ENCODE measurements at regions not wholly inside any gene's neighbourhood (a gene's known extent, or its start where the extent isn't known, plus 50 kb on each side); places are given as distances from the start of the nearest gene placed in this dataset.
"Not testable (repeated sequence)": the region's sequence is repeated elsewhere in the genome, so short reads cannot be mapped to it uniquely, and the experiment has no call there.

GRCh38 chr4:154164931-154165839 lies 326.4 kb downstream of the DCHS2 start:
- H3K4me3 ChIP-seq (replicated peaks; ENCODE audit: low read depth, low read length): no peak overlapping the region
- DNase-seq (ENCODE audit: extremely low read depth, insufficient read length): peak; percentile 31
- no peaks in the 10 kb centered on the region for H3K36me3 ChIP-seq (ENCODE audit: control insufficient read depth, insufficient read depth, low read length)
- no peaks in the 10 kb centered on the region for H3K27me3 ChIP-seq (replicated peaks; ENCODE audit: control insufficient read depth, insufficient read depth, low read length)
- no peak for TF ChIP-seq CTCF (IDR thresholded peaks at IDR 0.05; ENCODE audit: insufficient read depth, low read length, poor library complexity, severe bottlenecking)

- H3K36me3 ChIP-seq (ENCODE audit: control insufficient read depth, insufficient read depth, low read length): no peaks in the 10 kb centered on the region
- no peak overlapping the region for H3K4me3 ChIP-seq (replicated peaks; ENCODE audit: low read depth, low read length)
- no peaks in the 10 kb centered on the region for H3K27me3 ChIP-seq (replicated peaks; ENCODE audit: control insufficient read depth, insufficient read depth, low read length)
- TF ChIP-seq CTCF (IDR thresholded peaks at IDR 0.05; ENCODE audit: insufficient read depth, low read length, poor library complexity, severe bottlenecking): no peak
- no peak for DNase-seq (ENCODE audit: extremely low read depth, insufficient read length)
Measured at GRCh38 chr4:154160519-154161301, 330.9 kb downstream of the DCHS2 start.

GRCh38 chr4:154158361-154159155 lies 333.0 kb downstream of the DCHS2 start:
- H3K4me3 ChIP-seq (replicated peaks; ENCODE audit: low read depth, low read length): no peak overlapping the region
- no peak for TF ChIP-seq CTCF (IDR thresholded peaks at IDR 0.05; ENCODE audit: insufficient read depth, low read length, poor library complexity, severe bottlenecking)
- no peak for DNase-seq (ENCODE audit: extremely low read depth, insufficient read length)
- H3K27me3 ChIP-seq (replicated peaks; ENCODE audit: control insufficient read depth, insufficient read depth, low read length): no peaks in the 10 kb centered on the region
- H3K36me3 ChIP-seq (ENCODE audit: control insufficient read depth, insufficient read depth, low read length): no peaks in the 10 kb centered on the region

GRCh38 chr4:154152546-154152945 lies 339.1 kb downstream of the DCHS2 start:
- H3K27me3 ChIP-seq (replicated peaks; ENCODE audit: control insufficient read depth, insufficient read depth, low read length): no peaks in the 10 kb centered on the region; the same call in 1 of the 2 replicates
- no peaks in the 10 kb centered on the region for H3K36me3 ChIP-seq (ENCODE audit: control insufficient read depth, insufficient read depth, low read length)
- no peak overlapping the region for H3K4me3 ChIP-seq (replicated peaks; ENCODE audit: low read depth, low read length)
- no peak for TF ChIP-seq CTCF (IDR thresholded peaks at IDR 0.05; ENCODE audit: insufficient read depth, low read length, poor library complexity, severe bottlenecking)
- DNase-seq (ENCODE audit: extremely low read depth, insufficient read length): no peak

GRCh38 chr4:154149236-154149635 lies 342.4 kb downstream of the DCHS2 start:
- H3K36me3 ChIP-seq (ENCODE audit: control insufficient read depth, insufficient read depth, low read length); H3K27me3 ChIP-seq (replicated peaks; ENCODE audit: control insufficient read depth, insufficient read depth, low read length); DNase-seq (ENCODE audit: extremely low read depth, insufficient read length); H3K4me3 ChIP-seq (replicated peaks; ENCODE audit: low read depth, low read length): not testable (repeated sequence)

Measured in GM06990 (cell line).